HL-60/S4 (cell line): ENCODE measurements at regions not wholly inside any gene's neighbourhood (a gene's known extent, or its start where the extent isn't known, plus 50 kb on each side); places are given as distances from the start of the nearest gene placed in this dataset.

Source experiments
- in situ Hi-C: fragments of 300-500 bp; cut with MboI; formaldehyde crosslinking; loops from 2 replicates; pipeline ENCODE4 v1.14.3; 2022; ENCODE audit warnings: low sequenced_read_pairs

- in situ Hi-C loops: no loop called here
These were observed 206.6 kb downstream of the UACA start for GRCh38 chr15:70556779-70557178.

GRCh38 chr15:70556151-70556741 lies 207.1 kb downstream of the UACA start:
- in situ Hi-C loops: no loop called here

- in situ Hi-C loops: no loop called here
These were observed 207.6 kb downstream of the UACA start for GRCh38 chr15:70555713-70556112.

GRCh38 chr15:70547846-70548487 lies 215.4 kb downstream of the UACA start:
- in situ Hi-C loops: no loop called here

- in situ Hi-C loops: no loop called here
These were observed 217.8 kb downstream of the UACA start for GRCh38 chr15:70545526-70545925.

- in situ Hi-C loops: no loop called here
These were observed 221.8 kb downstream of the UACA start for GRCh38 chr15:70541511-70541910.

GRCh38 chr15:70539912-70540530 lies 223.3 kb downstream of the UACA start:
- in situ Hi-C loops: no loop called here

- in situ Hi-C loops: no loop called here
These were observed 223.9 kb downstream of the UACA start for GRCh38 chr15:70539409-70539808.

- in situ Hi-C loops: no loop called here
These were observed 225.1 kb downstream of the UACA start for GRCh38 chr15:70538278-70538677.

- in situ Hi-C loops: no loop called here
These were observed 227.4 kb downstream of the UACA start for GRCh38 chr15:70535955-70536338.

- in situ Hi-C loops: no loop called here
These were observed 228.0 kb downstream of the UACA start for GRCh38 chr15:70535071-70535954.

GRCh38 chr15:70533931-70534742 lies 229.2 kb downstream of the UACA start:
- in situ Hi-C loops: no loop called here

GRCh38 chr15:70532531-70533186 lies 230.7 kb downstream of the UACA start:
- in situ Hi-C loops: no loop called here

GRCh38 chr15:70531576-70531975 lies 231.8 kb downstream of the UACA start:
- in situ Hi-C loops: no loop called here

- in situ Hi-C loops: no loop called here
These were observed 232.5 kb downstream of the UACA start for GRCh38 chr15:70530906-70531305.

- in situ Hi-C loops: no loop called here
These were observed 232.9 kb downstream of the UACA start for GRCh38 chr15:70530503-70530902.

GRCh38 chr15:70530017-70530499 lies 233.3 kb downstream of the UACA start:
- in situ Hi-C loops: no loop called here

GRCh38 chr15:70528816-70529215 lies 234.5 kb downstream of the UACA start:
- in situ Hi-C loops: no loop called here

GRCh38 chr15:70528270-70528706 lies 235.1 kb downstream of the UACA start:
- in situ Hi-C loops: no loop called here

GRCh38 chr15:70526974-70527325 lies 236.4 kb downstream of the UACA start:
- in situ Hi-C loops: no loop called here
